ENCODE measurements at regions not wholly inside any gene's neighbourhood (a gene's known extent, or its start where the extent isn't known, plus 50 kb on each side); places are given as distances from the start of the nearest gene placed in this dataset.

DNA sequence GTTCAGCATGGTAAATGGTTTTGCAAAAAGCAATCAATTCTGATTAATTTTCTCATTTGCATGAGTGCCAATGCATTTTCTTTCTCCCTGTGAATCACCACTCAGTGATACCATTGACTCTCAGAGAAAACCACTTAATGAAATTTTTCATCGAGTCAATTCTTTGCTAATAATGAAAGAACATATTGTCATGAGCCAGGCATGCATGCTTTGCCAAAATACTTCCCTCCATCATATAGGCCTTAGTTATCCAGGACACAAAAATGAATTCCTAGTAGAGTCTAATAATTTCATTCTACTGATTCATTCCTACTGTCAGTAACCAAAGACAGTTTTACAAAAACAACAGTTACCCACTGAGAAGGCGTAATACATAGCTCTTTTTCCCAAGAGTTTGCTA, 680.0 kb downstream of the TRIML1 start:
- no peak overlapping the region for H3K4me3 ChIP-seq (ENCODE audit: low read length)
- Mint-ChIP-seq H3K4me1 (no peaks in the 10 kb centered on the region), H3K27ac (no peak overlapping the region), H3K27me3 (ENCODE audit: insufficient read depth) (no peaks in the 10 kb centered on the region), H3K4me3 (no peak overlapping the region), H3K36me3 (ENCODE audit: low read depth) (no peaks in the 10 kb centered on the region), H3K9me3 (peaks cover 3% of the 10 kb centered on the region)
- TF ChIP-seq CTCF (conservative IDR thresholded peaks at IDR 0.05): no peak
- H3K27ac ChIP-seq (ENCODE audit: low read depth, low read length): no peak overlapping the region
- DNase-seq: no peak
- peaks cover 5% of the 10 kb centered on the region for H3K4me1 ChIP-seq (ENCODE audit: control insufficient read depth, insufficient read depth, low read length)
- H3K9me3 ChIP-seq (ENCODE audit: control insufficient read depth, low read length): peaks cover 2% of the 10 kb centered on the region
- WGBS, 2 experiments (ENCODE audit: insufficient coverage in 1 of 2, insufficient read length in 1 of 2): 93% methylated on average over 2 of the region's 2 CpGs; no CpG with 5 or more reads in 1 of the 2 experiments
- H3K36me3 ChIP-seq (ENCODE audit: control insufficient read depth, insufficient read depth, low read length): no peaks in the 10 kb centered on the region
- H3K27me3 ChIP-seq (ENCODE audit: control insufficient read depth, insufficient read depth, low read length, poor library complexity, severe bottlenecking): no peaks in the 10 kb centered on the region
- H3K9ac ChIP-seq (ENCODE audit: extremely low read depth, low read length, poor library complexity, severe bottlenecking): no peak overlapping the region

- peaks cover 1% of the 10 kb centered on the region for H3K4me1 Mint-ChIP-seq
Observed at GRCh38 chr4:188821500-188821899, 682.3 kb downstream of the TRIML1 start.

DNA sequence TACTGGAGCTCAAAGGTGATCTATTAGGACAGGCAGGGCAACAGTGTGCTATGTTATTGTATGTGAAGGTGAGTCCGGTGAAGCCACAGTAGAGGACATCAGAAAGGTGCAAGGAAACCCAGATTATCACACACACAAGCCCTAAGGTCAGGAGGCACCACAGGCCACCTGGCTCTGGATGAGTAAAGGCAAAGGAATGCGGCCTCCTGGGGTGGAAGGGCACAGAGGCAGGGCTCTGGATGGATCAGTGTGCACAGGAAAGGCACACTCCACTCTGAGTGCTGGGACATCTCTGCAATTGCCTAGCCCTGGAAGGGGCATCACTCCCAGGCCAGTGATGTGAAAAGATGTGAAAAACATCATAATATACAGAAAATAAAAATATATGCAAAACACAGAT, 683.5 kb downstream of the TRIML1 start:
- peaks cover 1% of the 10 kb centered on the region for H3K4me1 Mint-ChIP-seq
- no peak overlapping the region for H3K27ac Mint-ChIP-seq
- no peaks in the 10 kb centered on the region for H3K27me3 ChIP-seq (ENCODE audit: control insufficient read depth, insufficient read depth, low read length, poor library complexity, severe bottlenecking)
- no peak overlapping the region for H3K4me3 Mint-ChIP-seq
- no peaks in the 10 kb centered on the region for H3K27me3 Mint-ChIP-seq (ENCODE audit: insufficient read depth)
- H3K4me1 ChIP-seq (ENCODE audit: control insufficient read depth, insufficient read depth, low read length): peaks cover 5% of the 10 kb centered on the region
- no peak for TF ChIP-seq CTCF (conservative IDR thresholded peaks at IDR 0.05)
- H3K9me3 ChIP-seq (ENCODE audit: control insufficient read depth, low read length): no peaks in the 10 kb centered on the region
- H3K9me3 Mint-ChIP-seq: no peaks in the 10 kb centered on the region
- 80 to 87% methylated on average over 1 to 2 of the region's 2 CpGs for WGBS, 2 experiments (ENCODE audit: insufficient coverage in 1 of 2, insufficient read length in 1 of 2)
- H3K36me3 ChIP-seq (ENCODE audit: control insufficient read depth, insufficient read depth, low read length): no peaks in the 10 kb centered on the region
- no peak overlapping the region for H3K27ac ChIP-seq (ENCODE audit: low read depth, low read length)
- peak; percentile 90 for DNase-seq
- H3K9ac ChIP-seq (ENCODE audit: extremely low read depth, low read length, poor library complexity, severe bottlenecking): no peak overlapping the region
- no peaks in the 10 kb centered on the region for H3K36me3 Mint-ChIP-seq (ENCODE audit: low read depth)
- no peak overlapping the region for H3K4me3 ChIP-seq (ENCODE audit: low read length)

More at GRCh38 chr4:188821500-188821899, 682.3 kb downstream of the TRIML1 start:
- H3K9me3 Mint-ChIP-seq: no peaks in the 10 kb centered on the region
- Histone ChIP-seq H3K36me3 (ENCODE audit: control insufficient read depth, insufficient read depth, low read length) (no peaks in the 10 kb centered on the region), H3K9ac (ENCODE audit: extremely low read depth, low read length, poor library complexity, severe bottlenecking) (no peak overlapping the region), H3K27me3 (ENCODE audit: control insufficient read depth, insufficient read depth, low read length, poor library complexity, severe bottlenecking) (no peaks in the 10 kb centered on the region), H3K4me3 (ENCODE audit: low read length) (no peak overlapping the region), H3K4me1 (ENCODE audit: control insufficient read depth, insufficient read depth, low read length) (peaks cover 5% of the 10 kb centered on the region), H3K9me3 (ENCODE audit: control insufficient read depth, low read length) (no peaks in the 10 kb centered on the region), H3K27ac (ENCODE audit: low read depth, low read length) (no peak overlapping the region)
- DNase-seq: no peak
- TF ChIP-seq CTCF (conservative IDR thresholded peaks at IDR 0.05): peak; percentile 22
- 92 to 94% methylated on average over 8 of the region's 8 CpGs for WGBS, 2 experiments (ENCODE audit: insufficient coverage in 1 of 2, insufficient read length in 1 of 2)
- H3K36me3 Mint-ChIP-seq (ENCODE audit: low read depth): no peaks in the 10 kb centered on the region
- no peaks in the 10 kb centered on the region for H3K27me3 Mint-ChIP-seq (ENCODE audit: insufficient read depth)
- H3K27ac Mint-ChIP-seq: no peak overlapping the region
- H3K4me3 Mint-ChIP-seq: no peak overlapping the region

Data from endodermal cell (in vitro differentiated cells).